ENCODE measurements at regions not wholly inside any gene's neighbourhood (a gene's known extent, or its start where the extent isn't known, plus 50 kb on each side); places are given as distances from the start of the nearest gene placed in this dataset.

- WGBS, 4 donors: 69 to 73% (median 70%) methylated on average over 2 of the region's 2 CpGs
- no peaks in the 10 kb centered on the region for H3K4me1 ChIP-seq
- H3K4me3 ChIP-seq: no peak overlapping the region
- TF ChIP-seq CTCF (IDR thresholded peaks at IDR 0.05) (no peak), POLR2A (IDR thresholded peaks at IDR 0.05) (no peak)
- H3K27me3 ChIP-seq: no peaks in the 10 kb centered on the region
- ATAC-seq (no peak), DNase-seq (no peak)
- H3K27ac ChIP-seq: no peak overlapping the region
- no peaks in the 10 kb centered on the region for H3K9me3 ChIP-seq
- H3K36me3 ChIP-seq: no peaks in the 10 kb centered on the region
- intact Hi-C loops (cut with DNase I): no loop called here
Observed at GRCh38 chr15:61524086-61524485, 295.0 kb upstream of the RORA start.

GRCh38 chr15:61522411-61522810 lies 293.3 kb upstream of the RORA start:
- Histone ChIP-seq H3K27me3 (no peaks in the 10 kb centered on the region), H3K4me3 (no peak overlapping the region), H3K9me3 (no peaks in the 10 kb centered on the region), H3K27ac (no peak overlapping the region), H3K36me3 (no peaks in the 10 kb centered on the region), H3K4me1 (no peaks in the 10 kb centered on the region)
- no peak for ATAC-seq
- intact Hi-C loops (cut with DNase I): no loop called here
- TF ChIP-seq POLR2A (IDR thresholded peaks at IDR 0.05) (no peak), CTCF (IDR thresholded peaks at IDR 0.05) (no peak)
- no peak for DNase-seq

- WGBS, 4 donors: 30 to 90% (median 71%) methylated on average over 3 of the region's 3 CpGs
- intact Hi-C loops (cut with DNase I): no loop called here
- no peak for DNase-seq
- no peaks in the 10 kb centered on the region for H3K36me3 ChIP-seq
- no peaks in the 10 kb centered on the region for H3K9me3 ChIP-seq
- no peak for ATAC-seq
- H3K4me3 ChIP-seq: no peak overlapping the region
- no peaks in the 10 kb centered on the region for H3K4me1 ChIP-seq
- no peak for TF ChIP-seq POLR2A (IDR thresholded peaks at IDR 0.05)
- TF ChIP-seq CTCF (IDR thresholded peaks at IDR 0.05): no peak
- H3K27ac ChIP-seq: no peak overlapping the region
- H3K27me3 ChIP-seq: no peaks in the 10 kb centered on the region
Observed at GRCh38 chr15:61521953-61522352, 292.9 kb upstream of the RORA start.

GRCh38 chr15:61519296-61519695 lies 290.2 kb upstream of the RORA start:
- DNase-seq (no peak), ATAC-seq (no peak)
- Histone ChIP-seq H3K4me1 (no peaks in the 10 kb centered on the region), H3K9me3 (no peaks in the 10 kb centered on the region), H3K36me3 (no peaks in the 10 kb centered on the region), H3K27me3 (peaks cover 0 to 4% (median 0%) of the 10 kb centered on the region in 9 donors), H3K27ac (no peak overlapping the region), H3K4me3 (no peak overlapping the region)
- TF ChIP-seq CTCF (IDR thresholded peaks at IDR 0.05): no peak
- TF ChIP-seq POLR2A (IDR thresholded peaks at IDR 0.05): no peak
- intact Hi-C loops (cut with DNase I): no loop called here
- 80 to 85% (median 83%) methylated on average over 1 of the region's 1 CpG for WGBS, 4 donors
